Activated CD4-positive, alpha-beta T cell treated with anti-CD3 and anti-CD28 coated beads, Interleukin-2, amount 50 U/mL, for 48 hours (primary cell): ENCODE measurements at regions not wholly inside any gene's neighbourhood (a gene's known extent, or its start where the extent isn't known, plus 50 kb on each side); places are given as distances from the start of the nearest gene placed in this dataset.
A peak's percentile ranks its signal among the peaks of the same experiment; 100 is the strongest.

Source experiments
- DNase-seq, 2 experiments: peaks; one replicate each; pipeline ENCODE4 v3.0.0-alpha.2; 2020

GRCh38 chr16:73202161-73202729, 154.3 kb upstream of the ZFHX3 start:
- DNase-seq = no peak

- no peak for DNase-seq
Observed at GRCh38 chr16:73199214-73199613, 151.3 kb upstream of the ZFHX3 start.

- DNase-seq = no peak
Observed at GRCh38 chr16:73198481-73198880, 150.6 kb upstream of the ZFHX3 start.

DNA sequence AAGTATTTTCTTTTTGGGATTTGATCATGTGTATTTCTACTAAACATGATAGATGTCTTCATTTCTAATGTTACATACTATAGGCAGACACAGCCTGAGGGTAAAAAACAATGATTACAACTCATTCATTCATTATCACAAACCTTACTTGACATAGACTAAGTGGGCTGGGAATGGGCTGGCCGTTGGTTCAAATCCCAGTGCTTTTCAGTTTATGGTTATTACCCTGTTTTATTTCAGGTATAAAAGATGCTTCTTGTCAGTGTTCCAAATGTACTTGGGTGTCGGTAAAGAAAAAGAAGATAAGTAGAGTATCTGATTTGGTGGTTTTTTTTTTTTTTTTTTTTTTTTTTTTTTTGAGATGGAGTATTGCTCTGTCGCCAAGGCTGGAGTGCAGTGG, 149.7 kb upstream of the ZFHX3 start:
- DNase-seq = no peak

GRCh38 chr16:73196670-73197069, 148.7 kb upstream of the ZFHX3 start:
- DNase-seq = peak in 1 of 2 experiments; percentile 29

GRCh38 chr16:73193464-73193863, 145.5 kb upstream of the ZFHX3 start:
- no peak for DNase-seq

DNA sequence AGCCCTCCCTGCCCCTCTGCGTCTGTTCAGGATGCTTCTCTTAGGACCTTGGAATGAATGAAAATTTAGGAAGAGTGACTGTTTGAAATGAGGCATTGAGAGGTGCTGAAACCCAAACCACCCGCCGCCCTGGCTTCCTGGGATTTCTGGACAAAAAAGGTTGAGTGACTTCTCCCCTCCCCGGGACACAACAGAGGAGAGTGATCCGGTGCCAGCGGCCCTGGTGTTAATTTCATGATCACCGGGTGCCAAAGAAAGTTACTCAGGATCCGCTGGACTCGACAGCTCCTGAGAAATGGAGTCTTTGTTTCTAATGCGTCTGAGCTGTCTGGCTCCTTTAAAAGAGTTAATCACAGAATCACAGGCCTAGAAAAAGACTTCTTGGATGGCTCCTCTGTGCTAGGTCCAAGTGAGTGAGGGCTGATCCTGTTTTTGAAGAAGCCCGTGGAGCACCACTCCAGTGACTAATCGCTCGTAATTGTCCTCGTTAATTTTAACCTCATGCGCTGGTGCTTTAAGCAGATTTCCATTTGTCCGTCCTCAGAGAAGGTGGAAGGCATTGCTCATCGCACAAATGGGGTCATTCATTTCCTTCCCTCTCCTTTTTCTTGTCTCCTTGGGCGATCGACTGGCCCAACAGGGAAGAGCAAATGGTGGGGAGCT, 144.4 kb upstream of the ZFHX3 start:
- DNase-seq = no peak

- DNase-seq = no peak
Observed at GRCh38 chr16:73191660-73192046, 143.7 kb upstream of the ZFHX3 start.

DNA sequence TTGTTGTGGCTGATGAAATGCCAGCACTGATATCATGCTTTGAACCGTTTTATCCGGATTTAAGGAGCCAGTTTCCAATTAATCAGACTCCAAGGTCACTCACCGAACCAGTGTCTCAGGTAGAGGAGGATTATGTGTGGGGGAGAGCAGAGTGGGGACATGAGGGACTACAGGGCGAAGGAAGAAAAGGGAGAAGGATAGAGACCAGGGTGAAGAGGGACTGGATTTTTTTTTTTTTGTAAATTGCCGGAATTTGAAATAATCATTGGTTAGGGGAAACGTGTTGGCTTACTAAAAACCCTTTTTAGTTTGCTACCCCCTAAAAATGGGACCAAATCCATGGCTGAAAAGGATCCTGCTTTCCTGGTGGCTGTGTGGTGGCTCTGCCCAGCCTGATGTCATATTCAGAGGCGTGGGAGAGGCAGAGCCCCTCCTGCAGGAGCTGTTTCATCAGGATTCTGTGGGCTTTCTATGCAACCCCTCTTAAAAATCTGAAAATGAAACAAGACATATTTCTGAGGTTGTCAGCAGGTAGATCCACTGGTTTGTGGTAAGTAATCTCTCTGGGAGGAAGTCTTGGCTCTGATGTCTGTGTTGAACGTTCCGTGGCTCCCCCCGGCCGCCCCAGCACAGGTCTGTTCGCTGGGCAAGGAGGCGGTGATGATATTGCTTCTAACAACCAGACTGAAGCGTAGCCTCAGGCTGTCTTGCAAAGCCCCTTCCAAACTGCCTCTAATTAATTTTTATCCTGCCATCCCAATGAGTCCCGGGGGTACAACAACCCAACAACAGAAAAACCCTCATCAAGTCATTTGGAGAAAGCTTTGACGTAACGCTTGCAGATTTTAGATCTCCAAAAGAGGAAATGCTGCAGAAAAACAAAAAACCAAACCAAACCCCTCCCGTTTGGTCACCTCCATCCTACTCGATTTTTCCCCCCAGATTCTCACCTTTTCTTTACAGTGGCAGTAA, 143.0 kb upstream of the ZFHX3 start:
- DNase-seq = no peak

DNA sequence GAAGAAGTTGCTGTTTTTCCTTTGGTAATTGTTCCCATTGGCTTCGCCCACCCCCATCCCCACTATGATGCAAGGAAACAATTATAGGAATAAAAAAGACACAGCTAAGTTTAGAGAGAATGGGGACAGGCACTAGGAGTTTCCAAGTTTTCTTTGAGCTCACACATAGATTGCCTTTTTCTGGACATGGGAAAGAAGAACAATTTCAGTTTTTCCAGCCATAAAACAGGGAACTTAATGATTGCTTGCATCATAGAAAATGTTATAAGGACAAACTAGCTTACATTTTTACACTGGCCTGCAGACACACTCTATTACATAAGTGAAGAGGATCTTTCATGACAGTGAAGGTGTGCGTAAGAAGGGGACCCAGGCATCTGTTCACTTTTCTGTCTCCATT, 142.3 kb upstream of the ZFHX3 start:
- DNase-seq = no peak

GRCh38 chr16:73189136-73189535, 141.2 kb upstream of the ZFHX3 start:
- no peak for DNase-seq

DNA sequence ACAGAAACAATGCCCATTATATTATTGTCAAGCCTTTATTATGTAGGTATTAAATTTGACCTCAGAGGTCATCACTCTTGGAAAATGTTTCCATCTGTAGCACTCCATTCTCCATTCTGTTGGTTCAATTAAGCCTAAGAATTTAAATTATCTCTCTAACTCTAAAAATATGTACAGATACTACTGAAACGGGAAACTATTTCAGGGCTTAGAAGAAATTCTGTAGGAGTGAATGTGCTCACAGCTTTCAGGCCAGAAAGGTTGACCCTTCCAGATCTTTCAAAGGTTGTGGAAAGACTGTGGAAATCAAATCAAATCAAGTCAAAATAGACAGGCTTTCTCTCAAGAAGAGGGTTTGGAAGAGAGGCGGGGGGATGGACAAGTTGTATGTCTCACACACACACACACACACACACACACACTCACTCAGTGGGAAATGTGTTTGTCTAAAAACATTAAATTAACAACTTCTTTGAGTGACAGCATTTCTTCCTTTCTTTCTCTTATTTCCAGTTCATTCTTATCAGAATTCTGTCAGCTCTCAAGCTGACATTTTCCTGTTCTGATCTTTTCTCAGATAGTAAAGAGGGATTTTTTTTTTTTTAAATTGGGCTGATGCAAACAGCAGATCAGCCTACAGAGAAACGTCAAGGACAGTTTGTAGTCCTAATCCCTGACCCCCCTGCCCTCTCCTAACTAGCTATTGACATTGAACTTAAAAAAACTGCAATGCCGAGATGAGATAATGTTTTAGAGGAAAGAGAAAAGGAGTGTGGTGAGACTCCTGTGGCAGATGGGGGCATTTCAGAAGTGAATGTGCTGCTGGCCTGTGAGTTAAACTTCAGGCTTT, 139.0 kb upstream of the ZFHX3 start:
- no peak for DNase-seq

GRCh38 chr16:73185737-73186136, 137.8 kb upstream of the ZFHX3 start:
- DNase-seq = no peak

DNA sequence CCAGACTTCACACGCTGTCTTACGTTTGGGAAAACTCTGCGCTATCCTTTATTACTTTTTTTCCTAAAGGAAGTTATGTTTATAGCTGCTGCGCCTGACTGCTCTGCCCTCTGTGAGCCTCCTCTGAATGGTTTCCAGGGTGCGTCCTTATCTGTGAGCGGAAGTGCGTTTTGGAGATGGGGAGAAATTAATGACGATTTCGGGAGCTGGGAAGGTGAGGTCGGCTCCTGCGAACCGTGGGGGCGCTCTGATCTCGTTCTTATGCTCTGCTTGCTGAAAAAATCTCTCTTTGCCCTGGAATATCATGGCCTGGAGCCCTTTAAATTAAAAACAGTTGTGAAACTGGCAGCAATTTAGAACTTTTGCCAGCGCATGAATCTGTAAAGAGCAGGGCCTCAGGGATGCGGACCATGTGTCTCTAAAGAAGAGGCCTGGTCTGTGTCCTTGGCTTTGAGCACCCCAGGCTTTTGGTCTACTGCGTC, 135.7 kb upstream of the ZFHX3 start:
- no peak for DNase-seq

DNA sequence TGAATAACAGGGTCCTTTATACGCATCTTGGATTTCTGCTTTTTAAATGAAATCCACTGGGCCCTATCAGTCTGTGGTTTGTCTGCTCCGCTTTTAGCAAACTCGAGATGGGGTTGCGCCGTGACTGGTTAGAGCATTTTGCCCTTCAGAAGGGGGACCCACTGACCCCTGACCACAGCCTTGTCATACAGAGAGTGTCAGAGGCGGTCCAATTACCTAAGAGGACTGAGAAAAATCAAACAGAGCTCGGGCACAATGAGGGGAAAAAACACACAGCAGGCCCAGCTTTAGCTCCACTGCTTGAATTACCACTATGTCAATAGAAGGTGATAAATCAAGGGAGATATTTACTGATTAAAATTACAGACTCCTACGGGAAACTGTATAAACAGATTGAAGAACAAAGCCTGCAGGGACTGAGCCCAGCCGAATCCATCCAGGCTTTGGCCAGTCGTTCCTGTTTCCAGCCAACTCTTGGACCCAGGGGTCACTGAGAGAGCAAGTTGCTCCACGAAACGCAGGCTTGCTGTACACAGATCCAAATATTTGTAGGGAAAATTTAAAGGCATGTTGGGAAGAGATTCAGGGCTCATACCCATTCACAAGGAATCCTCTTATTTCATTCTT, 131.9 kb upstream of the ZFHX3 start:
- no peak for DNase-seq

DNA sequence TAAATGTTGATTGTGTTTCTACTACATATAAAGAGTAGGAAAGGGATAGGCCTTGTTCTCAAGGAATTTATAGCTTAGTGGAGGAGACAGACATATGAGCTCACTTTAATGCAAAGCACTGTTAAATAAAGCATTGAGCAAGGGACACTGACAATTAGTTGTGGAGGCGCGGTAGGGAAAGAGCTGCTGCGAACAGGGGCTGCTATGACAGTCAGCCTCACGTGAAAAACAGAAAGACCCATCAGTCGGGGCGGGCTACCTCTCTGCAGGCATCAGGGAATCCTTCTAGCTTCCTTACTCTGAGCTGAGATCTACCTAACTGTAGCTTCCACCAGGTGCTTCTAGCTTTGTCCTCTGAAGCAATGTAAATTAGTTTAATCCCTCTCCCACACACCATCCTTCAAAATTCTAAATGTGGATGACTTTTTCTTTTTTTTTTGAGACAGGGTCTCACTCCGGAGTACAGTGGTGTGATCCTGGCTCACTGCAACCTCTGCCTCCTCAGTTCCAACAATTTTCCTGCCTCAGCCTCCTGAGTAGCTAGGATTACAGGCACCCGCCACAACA, 129.9 kb upstream of the ZFHX3 start:
- DNase-seq = no peak

GRCh38 chr16:73176577-73177013, 128.7 kb upstream of the ZFHX3 start:
- no peak for DNase-seq

- DNase-seq = no peak
Observed at GRCh38 chr16:73172973-73173709, 125.2 kb upstream of the ZFHX3 start.

- no peak for DNase-seq
Observed at GRCh38 chr16:73172241-73172972, 124.5 kb upstream of the ZFHX3 start.

DNA sequence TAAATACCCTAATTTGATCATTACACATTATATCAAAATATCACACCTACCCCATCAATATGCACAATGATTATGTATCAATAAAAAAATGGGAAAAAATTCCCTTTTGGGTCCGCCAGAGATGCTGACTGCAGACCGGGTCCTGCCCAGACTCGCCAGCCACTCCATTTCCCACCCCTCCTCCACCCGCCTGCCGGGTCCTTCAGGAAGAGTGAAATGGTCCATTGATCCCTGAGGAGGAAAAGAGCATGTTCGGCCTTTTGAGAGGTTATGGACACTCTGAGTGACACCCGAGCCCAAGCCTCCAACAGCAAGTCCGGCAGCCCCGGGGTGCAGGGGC, 123.9 kb upstream of the ZFHX3 start:
- DNase-seq = no peak

DNA sequence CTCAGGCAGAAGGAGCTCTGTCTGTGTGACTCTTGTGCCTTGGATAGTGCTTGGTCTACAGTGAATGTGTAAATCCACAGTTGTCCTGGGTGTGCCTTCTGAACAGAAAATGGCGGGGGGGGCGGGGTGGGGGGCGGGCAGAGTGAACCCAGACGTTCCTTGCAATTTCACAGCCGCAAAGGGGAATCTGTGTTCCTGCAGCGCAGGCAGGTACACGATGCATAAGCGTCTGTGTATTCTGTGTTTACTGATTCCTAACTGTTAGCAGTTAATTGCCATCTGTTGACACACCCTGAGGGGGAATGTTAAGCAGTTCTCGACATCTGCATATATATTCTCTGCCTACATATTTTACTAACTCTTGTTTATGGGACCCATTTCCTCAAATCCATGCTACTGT, 123.5 kb upstream of the ZFHX3 start:
- no peak for DNase-seq
